COLO668 (cell line): ENCODE measurements at regions not wholly inside any gene's neighbourhood (a gene's known extent, or its start where the extent isn't known, plus 50 kb on each side); places are given as distances from the start of the nearest gene placed in this dataset.
"Not testable (repeated sequence)": the region's sequence is repeated elsewhere in the genome, so short reads cannot be mapped to it uniquely, and the experiment has no call there.

Source experiments
- DNase-seq: peaks from one replicate; lab custom pipeline; 2025; ENCODE audit not compliant: unreplicated experiment; lab: John Stamatoyannopoulos, UW

- not testable (repeated sequence) for DNase-seq
Measured at GRCh38 chrX:115840729-115841409, 279.9 kb downstream of the PLS3 start.

GRCh38 chrX:115850986-115851385 lies 290.0 kb downstream of the PLS3 start:
- not testable (repeated sequence) for DNase-seq

DNA sequence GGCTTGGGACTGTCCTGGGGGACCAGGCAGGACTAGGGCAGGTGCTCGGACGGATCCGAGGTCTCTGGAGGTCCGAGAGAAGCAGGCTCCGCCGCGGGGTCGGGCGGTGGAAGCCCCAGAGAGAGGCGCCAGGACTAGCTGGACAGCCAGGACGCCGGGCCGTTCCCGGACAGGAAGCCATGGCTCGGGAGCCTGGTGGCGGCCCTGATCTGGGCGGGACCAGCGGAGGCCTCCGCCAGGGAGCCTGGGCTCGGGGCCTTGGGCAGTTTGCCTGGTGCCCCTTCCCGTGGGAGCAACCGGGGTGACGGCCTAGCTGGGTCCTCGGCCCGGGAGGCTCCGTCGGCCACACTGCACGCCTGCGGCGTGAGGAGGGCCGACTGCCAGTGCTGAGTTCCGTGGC lies 292.3 kb downstream of the PLS3 start:
- DNase-seq = not testable (repeated sequence)

DNA sequence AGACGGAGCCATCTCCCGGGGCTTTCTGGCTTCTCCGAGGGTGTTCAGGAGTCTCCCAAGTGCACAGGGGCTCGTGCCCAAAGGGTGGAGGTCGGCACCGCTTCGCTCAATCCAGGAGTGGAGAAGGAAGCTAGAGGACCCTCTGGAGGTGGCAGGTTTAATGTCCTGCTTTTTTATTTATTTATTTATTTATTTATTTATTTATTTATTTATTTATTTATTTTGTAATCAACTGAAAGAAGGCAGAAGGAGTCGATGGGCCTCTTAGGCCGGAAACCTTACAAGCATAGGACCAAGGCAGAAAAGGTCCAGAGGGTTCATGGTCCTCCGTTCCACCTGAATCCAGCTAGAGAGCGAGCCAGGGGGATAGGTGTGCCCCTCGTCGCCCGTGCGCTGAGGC lies 289.4 kb upstream of the AGTR2 start:
- not testable (repeated sequence) for DNase-seq

DNA sequence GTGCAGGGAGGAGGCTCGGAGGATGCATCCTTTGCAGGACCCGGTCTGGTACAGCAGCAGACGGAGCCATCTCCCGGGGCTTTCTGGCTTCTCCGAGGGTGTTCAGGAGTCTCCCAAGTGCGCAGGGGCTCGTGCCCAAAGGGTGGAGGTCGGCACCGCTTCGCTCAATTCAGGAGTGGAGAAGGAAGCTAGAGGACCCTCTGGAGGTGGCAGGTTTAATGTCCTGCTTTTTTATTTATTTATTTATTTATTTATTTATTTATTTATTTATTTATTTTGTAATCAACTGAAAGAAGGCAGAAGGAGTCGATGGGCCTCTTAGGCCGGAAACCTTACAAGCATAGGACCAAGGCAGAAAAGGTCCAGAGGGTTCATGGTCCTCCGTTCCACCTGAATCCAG lies 286.4 kb upstream of the AGTR2 start:
- not testable (repeated sequence) for DNase-seq

DNA sequence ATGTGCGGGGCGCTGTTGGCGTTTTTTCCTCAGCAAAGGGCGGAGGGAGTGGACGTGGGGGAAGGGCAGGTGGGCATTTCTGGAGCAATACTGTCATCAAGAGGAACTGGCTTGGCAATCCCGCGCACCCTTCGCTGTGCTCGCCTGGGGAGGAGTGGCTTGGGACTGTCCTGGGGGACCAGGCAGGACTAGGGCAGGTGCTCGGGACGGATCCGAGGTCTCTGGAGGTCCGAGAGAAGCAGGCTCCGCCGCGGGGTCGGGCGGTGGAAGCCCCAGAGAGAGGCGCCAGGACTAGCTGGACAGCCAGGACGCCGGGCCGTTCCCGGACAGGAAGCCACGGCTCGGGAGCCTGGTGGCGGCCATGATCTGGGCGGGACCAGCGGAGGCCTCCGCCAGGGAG lies 282.5 kb upstream of the AGTR2 start:
- not testable (repeated sequence) for DNase-seq

DNA sequence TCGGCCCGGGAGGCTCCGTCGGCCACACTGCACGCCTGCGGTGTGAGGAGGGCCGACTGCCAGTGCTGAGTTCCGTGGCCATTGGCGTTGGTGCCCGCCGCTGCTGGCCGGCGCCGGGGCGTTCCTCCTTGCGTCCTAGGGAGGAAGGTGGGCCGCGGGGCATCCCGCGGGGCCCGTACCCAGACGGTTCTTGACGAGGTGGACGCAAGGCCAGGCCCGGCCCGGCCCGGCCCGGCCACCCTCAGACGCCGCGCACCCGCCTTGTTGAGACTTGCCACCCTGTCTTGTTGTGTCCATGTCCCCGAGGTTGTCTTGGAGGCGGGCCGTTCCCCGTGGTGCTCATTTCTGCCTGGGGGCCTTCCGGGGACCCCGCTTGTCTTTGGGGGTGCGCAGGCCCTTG lies 282.0 kb upstream of the AGTR2 start:
- DNase-seq = not testable (repeated sequence)

GRCh38 chrX:115889121-115889890 lies 281.2 kb upstream of the AGTR2 start:
- DNase-seq = no peak

- no peak for DNase-seq
Measured at GRCh38 chrX:115892056-115892708, 278.4 kb upstream of the AGTR2 start.

DNA sequence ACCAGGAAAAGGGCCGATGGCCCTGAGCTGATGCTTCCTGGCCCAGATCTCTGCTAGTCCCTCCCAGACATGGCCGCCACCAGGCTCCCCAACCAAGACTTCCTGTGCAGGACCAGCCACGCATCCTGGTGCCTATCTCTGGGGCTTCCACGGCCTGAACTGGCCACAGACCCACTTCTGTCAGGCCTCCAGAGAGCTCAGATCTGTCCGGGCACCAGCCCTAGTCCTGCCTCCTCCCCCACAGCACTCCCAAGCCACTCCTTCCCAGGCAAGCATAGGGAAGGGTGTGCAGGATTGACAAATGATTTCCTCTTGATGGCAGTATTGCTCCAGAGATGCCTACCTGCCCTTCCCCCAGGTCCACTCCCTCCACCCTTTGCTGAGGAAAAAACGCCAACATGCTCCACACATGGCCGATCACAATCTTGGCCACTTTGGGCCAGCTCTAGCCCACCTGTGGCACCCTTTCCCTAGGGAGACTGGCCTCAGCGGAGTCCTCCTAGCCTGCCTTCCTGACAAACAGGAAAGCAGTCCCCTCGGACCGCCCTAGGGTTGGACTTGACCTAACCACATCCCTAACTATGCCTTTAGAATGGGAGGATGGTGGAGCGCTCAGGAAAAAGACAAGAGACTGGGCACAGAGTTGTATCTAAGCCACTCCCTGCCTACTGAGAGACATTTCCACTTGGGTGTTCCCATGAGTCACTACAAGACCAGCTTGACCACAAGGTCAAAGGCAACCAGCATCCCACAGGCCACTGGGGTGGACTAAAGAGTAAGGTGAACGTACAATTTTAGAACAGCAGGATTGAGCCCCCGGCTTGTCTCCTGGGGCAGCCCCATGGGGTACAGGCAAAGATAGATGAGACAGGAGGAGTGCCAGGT lies 277.5 kb upstream of the AGTR2 start:
- peak; percentile 7 for DNase-seq

- DNase-seq = peak; percentile 3
Measured at GRCh38 chrX:115894087-115894486, 276.5 kb upstream of the AGTR2 start.

DNA sequence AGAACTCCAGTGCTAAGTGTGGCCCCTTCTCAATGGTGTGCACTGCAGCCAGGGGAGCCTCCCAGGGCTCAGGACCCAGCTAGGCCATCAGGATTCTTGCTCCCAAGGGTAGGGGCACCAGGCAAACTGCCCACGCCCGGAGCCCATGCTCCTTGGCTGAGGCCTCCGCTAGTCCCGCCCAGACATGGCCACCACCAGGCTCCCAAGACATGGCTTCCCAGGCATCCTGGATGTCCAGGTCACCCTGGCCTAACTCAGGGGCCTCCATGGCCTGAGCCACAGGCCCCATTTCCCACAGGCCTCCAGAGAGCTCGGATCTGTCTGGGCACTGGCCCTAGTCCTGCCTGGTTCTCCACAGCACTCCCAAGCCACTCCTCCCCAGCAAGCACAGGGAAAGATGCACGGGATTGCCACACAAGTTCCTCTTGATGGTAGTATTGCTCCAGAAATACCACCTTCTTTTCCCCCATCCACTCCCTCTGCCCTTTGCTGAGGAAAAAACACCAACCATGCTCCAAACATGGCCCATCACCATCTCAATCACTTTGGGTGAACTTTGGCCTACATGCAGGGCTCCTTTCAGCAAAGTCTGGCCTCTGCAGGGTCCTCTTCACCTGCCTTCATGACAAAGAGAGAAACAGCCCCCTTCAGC lies 274.7 kb upstream of the AGTR2 start:
- no peak for DNase-seq

DNA sequence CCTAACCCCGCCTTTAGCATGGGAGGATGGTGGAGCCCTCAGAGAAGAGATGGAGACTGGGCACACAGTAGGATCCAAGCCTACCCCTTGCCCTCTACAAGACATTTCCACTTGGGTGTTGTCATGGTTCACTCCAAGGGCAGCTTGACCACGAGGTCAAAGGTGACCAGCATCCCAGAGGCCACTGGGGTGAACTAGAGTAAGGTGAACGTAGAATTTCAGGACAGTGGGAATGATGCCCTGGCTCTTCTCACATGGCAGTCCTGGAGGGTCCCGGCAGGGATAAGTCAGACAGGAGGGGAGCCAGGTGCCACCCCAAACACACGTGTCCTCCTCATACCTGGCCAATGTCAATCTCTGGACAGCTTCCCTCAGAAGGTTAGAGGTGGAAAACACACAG lies 274.2 kb upstream of the AGTR2 start:
- DNase-seq = no peak

GRCh38 chrX:115897956-115898355 lies 272.6 kb upstream of the AGTR2 start:
- DNase-seq = no peak

DNA sequence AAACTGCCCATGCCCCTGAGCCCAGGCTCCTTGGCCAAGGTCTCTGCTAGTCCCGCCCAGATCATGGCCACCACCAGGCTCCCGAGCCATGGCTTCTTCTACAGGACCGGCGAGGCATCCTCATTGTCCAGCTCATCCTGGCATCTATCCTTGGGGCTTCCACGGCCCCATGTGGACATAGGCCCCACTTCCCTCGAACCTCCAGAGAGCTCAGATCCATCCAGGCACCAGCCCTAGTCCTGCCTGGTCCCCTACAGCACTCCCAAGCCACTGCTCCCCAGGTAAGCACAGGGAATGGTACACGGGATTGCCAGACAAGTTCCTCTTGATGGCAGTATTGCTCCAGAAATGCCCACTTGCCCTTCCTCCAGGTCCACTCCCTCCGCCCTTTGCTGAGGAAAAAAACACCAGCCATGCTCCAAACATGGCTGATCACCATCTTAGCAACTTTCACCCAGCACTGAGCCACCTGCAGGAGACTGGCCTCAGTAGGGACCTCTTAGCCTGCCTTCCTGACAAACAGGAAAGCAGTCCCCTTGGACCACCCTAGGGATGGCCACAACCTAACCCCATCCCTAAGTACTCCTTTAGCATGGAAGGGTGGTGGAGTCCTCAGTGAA lies 272.1 kb upstream of the AGTR2 start:
- peak; percentile 51 for DNase-seq

GRCh38 chrX:115900425-115900824 lies 270.1 kb upstream of the AGTR2 start:
- no peak for DNase-seq

GRCh38 chrX:115901241-115901640 lies 269.3 kb upstream of the AGTR2 start:
- no peak for DNase-seq

GRCh38 chrX:115902995-115903394 lies 267.5 kb upstream of the AGTR2 start:
- no peak for DNase-seq

DNA sequence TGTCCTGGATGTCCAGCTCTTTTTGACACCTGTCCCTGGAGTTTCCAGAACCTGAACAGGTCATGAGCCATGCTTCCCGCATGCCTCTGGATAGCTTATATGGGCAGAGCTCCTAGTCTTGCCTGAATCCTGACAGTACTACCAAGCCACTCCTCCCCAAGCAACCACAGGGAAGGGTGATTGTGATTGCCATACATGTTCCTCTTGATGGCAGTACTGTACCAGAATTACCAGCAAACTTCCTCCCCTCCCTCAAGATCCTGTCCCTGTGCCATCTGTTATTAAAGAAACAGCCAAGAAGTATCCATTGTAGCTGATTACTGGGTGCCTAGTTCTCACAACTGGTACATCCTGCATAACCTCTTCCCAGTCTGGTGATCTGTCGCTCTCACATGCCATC lies 264.3 kb upstream of the AGTR2 start:
- no peak for DNase-seq

- DNase-seq = no peak
Measured at GRCh38 chrX:115906881-115907280, 263.7 kb upstream of the AGTR2 start.
